GM12875 (cell line): ENCODE measurements at regions not wholly inside any gene's neighbourhood (a gene's known extent, or its start where the extent isn't known, plus 50 kb on each side); places are given as distances from the start of the nearest gene placed in this dataset.

Experiments
- H3K4me3 ChIP-seq: one replicate; pipeline ENCODE4 v1.5.1; 2011; ENCODE audit warnings: low read depth, low read length, control low read depth
- CTCF ChIP-seq: IDR thresholded peaks from 2 replicates; pipeline ENCODE4 v1.5.1; 2011; ENCODE audit warnings: low read depth, mild to moderate bottlenecking, control low read depth, inconsistent platforms, low read length, moderate library complexity, borderline replicate concordance; ENCODE audit not compliant: insufficient read depth

- TF ChIP-seq CTCF = no peak
- no peak overlapping the region for H3K4me3 ChIP-seq
These were observed 130.2 kb upstream of the PKDCC start for GRCh38 chr2:41917587-41917986.

- TF ChIP-seq CTCF = no peak
- H3K4me3 ChIP-seq = no peak overlapping the region
These were observed 128.7 kb upstream of the PKDCC start for GRCh38 chr2:41919135-41919534.

- H3K4me3 ChIP-seq = no peak overlapping the region
- TF ChIP-seq CTCF = no peak
These were observed 127.6 kb upstream of the PKDCC start for GRCh38 chr2:41920181-41920580.

- TF ChIP-seq CTCF = no peak
- H3K4me3 ChIP-seq = no peak overlapping the region
These were observed 127.0 kb upstream of the PKDCC start for GRCh38 chr2:41920812-41921211.

GRCh38 chr2:41922177-41922576, 125.6 kb upstream of the PKDCC start:
- no peak for TF ChIP-seq CTCF
- H3K4me3 ChIP-seq = no peak overlapping the region

GRCh38 chr2:41923156-41923786, 124.5 kb upstream of the PKDCC start:
- no peak for TF ChIP-seq CTCF
- H3K4me3 ChIP-seq = no peak overlapping the region

- no peak overlapping the region for H3K4me3 ChIP-seq
- TF ChIP-seq CTCF = no peak
These were observed 123.8 kb upstream of the PKDCC start for GRCh38 chr2:41924024-41924423.
